Calu3 (cell line): ENCODE measurements at regions not wholly inside any gene's neighbourhood (a gene's known extent, or its start where the extent isn't known, plus 50 kb on each side); places are given as distances from the start of the nearest gene placed in this dataset.

Experiments
- BruUV-seq: library from RNA; stranded (reverse); fragments of 400-500 nt; replicated peaks from 2 replicates; lab custom pipeline; 2021; lab: Mats Ljungman, UMichigan
- CTCF ChIA-PET: fragments of 300-600 bp; sonication (Branson Sonifier 250); formaldehyde crosslinking; loops from one replicate; lab custom pipeline; 2022; ENCODE audit warnings: antibody characterized with exemption; lab: Charles Lee
- DNase-seq: peaks from one replicate; pipeline ENCODE4 v3.0.0; 2022
- H3K27ac Mint-ChIP-seq: one replicate; pipeline ENCODE4 v1.8.0; 2022; ENCODE audit warnings: mixed read lengths; ENCODE audit not compliant: unreplicated experiment
- H3K27me3 Mint-ChIP-seq: one replicate; pipeline ENCODE4 v1.8.0; 2022; ENCODE audit warnings: mixed read lengths; ENCODE audit not compliant: unreplicated experiment
- H3K36me3 Mint-ChIP-seq: one replicate; pipeline ENCODE4 v1.8.0; 2022; ENCODE audit warnings: mild to moderate bottlenecking, moderate library complexity, mixed read lengths; ENCODE audit not compliant: insufficient read depth, unreplicated experiment
- H3K4me1 Mint-ChIP-seq: one replicate; pipeline ENCODE4 v1.8.0; 2022; ENCODE audit warnings: mild to moderate bottlenecking, low read depth, mixed read lengths; ENCODE audit not compliant: unreplicated experiment
- H3K4me3 Mint-ChIP-seq: one replicate; pipeline ENCODE4 v1.8.0; 2022; ENCODE audit warnings: mild to moderate bottlenecking, low read depth, moderate library complexity, mixed read lengths; ENCODE audit not compliant: unreplicated experiment
- H3K9me3 Mint-ChIP-seq: one replicate; pipeline ENCODE4 v1.8.0; 2022; ENCODE audit warnings: low read depth, mixed read lengths; ENCODE audit not compliant: unreplicated experiment
- CTCF ChIP-seq: fragments of 200-600 bp; IDR thresholded peaks from one replicate; pipeline ENCODE4 v1.8.0; 2022; ENCODE audit warnings: antibody characterized with exemption; ENCODE audit not compliant: unreplicated experiment
- intact Hi-C: fragments of 100-400 bp; cut with micrococcal nuclease; formaldehyde crosslinking; loops from one replicate; pipeline ENCODE4 v1.10.0; 2022; ENCODE audit not compliant: unreplicated experiment

GRCh38 chr7:57638666-57639065 is 188.7 kb downstream of the ZNF716 start:
- DNase-seq: no peak
- H3K36me3 Mint-ChIP-seq: no peaks in the 10 kb centered on the region
- H3K9me3 Mint-ChIP-seq: peaks cover 10% of the 10 kb centered on the region
- no peaks in the 10 kb centered on the region for H3K27me3 Mint-ChIP-seq
- H3K27ac Mint-ChIP-seq: no peak overlapping the region
- no peak for TF ChIP-seq CTCF
- H3K4me3 Mint-ChIP-seq: no peak overlapping the region
- BruUV-seq: no TSS peak
- intact Hi-C loops: no loop called here
- H3K4me1 Mint-ChIP-seq: no peaks in the 10 kb centered on the region
- CTCF ChIA-PET: no interaction called here

GRCh38 chr7:57641521-57642067 is 191.6 kb downstream of the ZNF716 start:
- no peaks in the 10 kb centered on the region for H3K36me3 Mint-ChIP-seq
- no TSS peak for BruUV-seq
- no peak for DNase-seq
- H3K4me3 Mint-ChIP-seq: no peak overlapping the region
- no peaks in the 10 kb centered on the region for H3K4me1 Mint-ChIP-seq
- CTCF ChIA-PET: interaction anchor here (0.6 to 0.7 kb wide), 2 partner anchors 146 to 1517 kb away, joined by 3 to 4 read pairs; no protein-coding TSS in a partner anchor
- no peak overlapping the region for H3K27ac Mint-ChIP-seq
- intact Hi-C loops: no loop called here
- no peaks in the 10 kb centered on the region for H3K27me3 Mint-ChIP-seq
- no peak for TF ChIP-seq CTCF
- H3K9me3 Mint-ChIP-seq: peaks cover 16% of the 10 kb centered on the region

- Mint-ChIP-seq H3K4me3 (no peak overlapping the region), H3K27me3 (no peaks in the 10 kb centered on the region), H3K4me1 (no peaks in the 10 kb centered on the region), H3K36me3 (no peaks in the 10 kb centered on the region), H3K9me3 (peaks cover 16% of the 10 kb centered on the region), H3K27ac (no peak overlapping the region)
- BruUV-seq: no TSS peak
- intact Hi-C loops: no loop called here
- CTCF ChIA-PET: no interaction called here
- no peak for DNase-seq
- no peak for TF ChIP-seq CTCF
Measured at GRCh38 chr7:57642730-57643129, 192.8 kb downstream of the ZNF716 start.

GRCh38 chr7:57646219-57646900 is 196.4 kb downstream of the ZNF716 start:
- no peak for DNase-seq
- CTCF ChIA-PET: no interaction called here
- BruUV-seq: no TSS peak
- peaks cover 25% of the 10 kb centered on the region for H3K9me3 Mint-ChIP-seq
- no peak overlapping the region for H3K4me3 Mint-ChIP-seq
- no peak for TF ChIP-seq CTCF
- H3K4me1 Mint-ChIP-seq: no peaks in the 10 kb centered on the region
- H3K36me3 Mint-ChIP-seq: no peaks in the 10 kb centered on the region
- no peak overlapping the region for H3K27ac Mint-ChIP-seq
- no peaks in the 10 kb centered on the region for H3K27me3 Mint-ChIP-seq
- intact Hi-C loops: no loop called here
